HG02970 (cell line): ENCODE measurements at regions not wholly inside any gene's neighbourhood (a gene's known extent, or its start where the extent isn't known, plus 50 kb on each side); places are given as distances from the start of the nearest gene placed in this dataset.

Source experiments
- ATAC-seq: cut with Tn5 transposase; IDR thresholded peaks from one replicate; pipeline ENCODE4 v1.9.1; 2021; ENCODE audit warnings: mild to moderate bottlenecking, moderate library complexity, moderate number of reproducible peaks; ENCODE audit not compliant: unreplicated experiment, low FRiP score

DNA sequence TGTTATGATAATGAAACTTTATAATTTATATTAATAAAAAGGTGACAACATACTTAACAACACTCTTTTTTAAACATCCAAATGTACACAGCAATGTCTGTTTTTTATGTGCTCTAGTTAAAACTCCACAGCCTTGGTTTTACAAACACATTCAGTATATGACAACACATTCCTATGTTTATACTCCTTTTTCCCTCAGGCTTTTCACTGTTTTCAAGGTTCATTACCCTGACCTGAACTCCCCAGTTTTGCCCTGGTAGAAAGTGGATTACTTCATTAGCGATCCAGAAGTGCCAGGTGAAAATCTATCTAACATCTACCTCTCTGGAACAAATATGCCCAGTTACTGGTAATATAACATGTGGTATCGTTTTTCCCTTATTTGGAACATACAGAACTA, 340.2 kb upstream of the DDHD1 start:
- no peak for ATAC-seq

DNA sequence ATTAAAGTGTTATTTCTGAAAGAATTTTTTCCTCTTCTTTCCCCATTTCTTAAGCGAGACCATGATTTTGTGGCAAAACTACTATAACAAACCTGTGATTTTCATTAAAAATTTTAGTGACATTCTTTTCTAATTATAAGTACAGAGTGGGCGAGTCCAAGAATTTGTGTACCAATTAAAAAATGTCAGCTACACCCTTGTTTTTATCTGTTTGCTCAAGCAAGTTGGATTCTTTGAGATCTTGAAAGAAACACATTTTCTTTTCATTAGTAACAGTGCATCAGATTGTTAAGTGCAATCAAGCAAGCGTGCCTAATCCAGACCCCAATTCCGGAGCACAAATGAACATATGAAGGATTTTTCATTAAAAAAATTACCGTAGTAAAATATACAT, 338.8 kb upstream of the DDHD1 start:
- ATAC-seq: no peak

DNA sequence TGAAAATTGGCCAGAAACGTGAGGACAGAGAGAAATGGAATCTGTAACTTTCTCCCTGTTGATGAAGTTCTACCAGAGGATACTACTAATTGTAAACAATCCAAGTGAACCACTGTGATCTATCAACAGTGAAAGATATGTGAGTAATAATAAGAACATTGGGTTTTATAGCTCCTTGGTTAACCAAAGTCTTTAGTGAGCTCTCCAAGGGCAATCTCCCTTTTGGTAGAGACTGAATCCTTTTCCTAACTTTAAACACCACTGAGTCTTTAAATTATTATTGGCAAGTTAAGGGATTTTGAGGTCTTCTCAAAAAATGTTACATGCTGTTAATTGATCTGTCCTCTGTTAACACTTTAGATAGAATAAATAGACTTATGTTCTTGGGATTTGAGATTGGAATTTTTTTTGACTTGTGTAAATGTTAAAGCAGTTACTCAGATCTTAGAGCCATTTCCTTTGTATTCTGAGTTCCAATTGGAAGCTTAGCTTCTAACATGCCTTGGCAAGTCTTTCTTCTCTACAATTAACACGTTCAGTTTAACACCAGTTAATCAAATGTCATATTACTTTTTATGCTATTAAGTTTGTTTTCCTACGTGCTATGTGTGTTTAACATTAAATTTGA, 338.2 kb upstream of the DDHD1 start:
- ATAC-seq: no peak

DNA sequence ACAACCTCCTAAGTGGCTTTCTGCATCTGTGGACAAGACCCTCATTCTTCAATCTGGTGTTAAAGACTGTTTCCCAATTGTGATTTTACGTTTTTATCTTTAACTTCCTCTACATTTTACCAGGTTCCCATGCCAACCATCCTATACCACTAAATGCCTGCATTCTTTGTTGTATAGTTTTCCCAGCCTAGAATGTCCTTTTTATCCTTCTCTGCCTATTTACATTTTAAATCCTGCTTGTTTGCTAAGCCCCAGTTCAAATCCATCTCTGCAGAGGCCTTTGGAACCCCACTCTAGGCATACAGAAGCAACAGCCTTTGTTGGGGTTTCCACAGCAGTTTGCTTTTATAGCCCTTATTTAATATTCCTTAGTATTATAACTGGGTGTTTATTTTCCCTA, 325.1 kb upstream of the DDHD1 start:
- no peak for ATAC-seq

DNA sequence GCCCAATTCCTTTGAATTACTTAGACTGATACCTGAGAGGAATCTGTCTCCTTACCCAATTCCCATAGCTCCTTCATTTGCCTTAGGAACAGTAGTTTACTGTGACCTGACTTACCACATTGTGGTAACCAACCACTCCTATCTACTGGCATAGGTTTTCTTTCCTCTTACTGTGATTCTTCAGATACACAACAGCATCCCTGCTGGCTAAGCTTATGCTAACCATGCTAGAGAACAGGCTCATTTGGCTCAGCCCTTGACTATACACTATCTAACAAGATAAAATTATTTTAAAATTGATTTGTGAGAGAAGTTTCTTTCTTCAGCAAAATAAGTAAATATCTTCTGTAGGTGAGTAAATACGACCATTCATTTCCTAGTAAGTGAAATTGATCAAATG, 320.4 kb upstream of the DDHD1 start:
- no peak for ATAC-seq

DNA sequence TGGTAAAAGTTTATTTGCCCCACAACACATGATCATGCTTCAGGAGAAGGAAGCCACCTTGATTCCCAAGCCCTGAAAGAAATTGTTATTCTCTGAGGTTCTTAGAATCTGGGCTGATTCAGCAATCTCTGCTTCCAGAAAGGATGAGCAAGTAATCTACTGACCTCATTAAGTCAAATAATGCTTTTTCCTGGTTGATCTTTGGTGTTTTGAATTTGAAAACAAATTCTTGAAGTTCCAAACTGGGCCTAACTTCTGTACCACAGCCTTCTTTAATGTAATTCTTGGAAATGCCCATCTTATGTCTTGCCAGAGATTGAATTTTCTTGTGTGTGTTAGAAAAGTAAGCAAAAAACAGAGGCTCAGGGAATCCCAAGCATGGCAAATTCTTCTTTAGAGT, 319.2 kb upstream of the DDHD1 start:
- no peak for ATAC-seq

DNA sequence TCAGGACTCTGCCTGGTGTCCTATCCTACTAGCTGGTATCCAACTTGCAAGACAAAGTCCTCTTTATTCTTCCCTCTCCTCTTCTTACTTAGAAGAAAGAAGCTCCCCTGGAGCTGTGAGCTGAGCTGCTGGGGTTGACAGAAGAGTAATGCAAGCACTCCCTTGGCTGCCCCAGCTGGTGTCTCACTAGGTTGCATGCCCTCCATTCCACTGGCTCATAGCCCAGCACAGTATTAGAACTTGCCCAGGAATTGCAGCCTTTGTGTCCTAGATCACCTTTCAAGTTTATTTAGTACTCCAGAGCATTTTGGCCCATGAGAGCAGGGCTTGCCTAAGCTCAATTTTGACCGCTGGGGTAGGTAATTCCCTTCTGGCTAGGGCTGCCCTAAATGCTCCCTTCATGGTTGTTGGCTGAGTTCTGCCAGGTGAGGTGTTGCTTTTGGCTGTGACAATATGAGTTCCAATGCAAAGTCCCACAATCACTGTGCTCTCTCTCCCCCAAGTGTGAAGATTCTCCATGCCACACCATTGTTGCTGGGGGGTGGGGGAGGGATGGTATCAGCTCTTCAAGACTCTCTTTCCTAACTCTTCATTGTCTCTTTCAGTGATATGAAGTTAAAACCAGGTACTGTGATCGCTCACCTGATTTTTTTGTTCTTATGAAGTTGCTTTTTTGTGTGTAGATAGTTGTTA, 317.4 kb upstream of the DDHD1 start:
- ATAC-seq: no peak

DNA sequence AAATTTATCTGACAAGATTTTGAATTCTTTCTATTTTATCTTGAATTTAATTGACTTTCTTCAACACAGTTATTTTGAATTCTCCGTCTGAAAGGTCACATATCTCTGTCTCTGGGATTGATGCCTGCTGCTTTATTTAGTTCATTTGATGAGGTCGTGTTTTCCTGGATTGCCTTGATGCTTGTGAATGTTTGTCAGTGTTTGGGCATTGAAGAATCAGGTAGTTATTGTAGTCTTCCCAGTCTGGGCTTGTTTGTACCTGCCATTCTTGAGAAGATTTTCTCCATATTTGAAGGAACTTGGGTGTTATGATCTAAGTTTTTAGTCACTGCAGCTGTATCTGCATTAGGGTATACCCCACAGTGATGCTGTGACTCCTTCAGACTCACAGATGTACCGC, 315.8 kb upstream of the DDHD1 start:
- no peak for ATAC-seq

DNA sequence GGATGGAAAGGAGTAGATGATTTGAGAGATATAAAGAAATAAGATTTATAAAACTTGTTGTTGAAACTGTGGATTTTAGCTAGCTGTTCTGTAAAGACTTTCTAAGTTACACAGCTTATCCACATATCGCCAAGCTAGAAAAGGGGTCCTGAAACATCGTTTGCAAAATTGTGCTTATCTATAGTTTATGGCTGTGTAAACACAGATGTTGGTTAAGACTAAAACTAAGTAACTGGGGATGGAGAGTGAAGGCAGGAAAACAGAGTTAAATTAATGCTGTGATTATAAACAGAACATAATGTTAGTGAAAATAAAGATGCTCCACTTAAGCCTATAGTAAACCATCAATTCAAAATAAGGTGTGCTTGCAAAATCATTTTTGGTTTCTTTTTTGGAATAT, 311.3 kb upstream of the DDHD1 start:
- ATAC-seq: no peak

DNA sequence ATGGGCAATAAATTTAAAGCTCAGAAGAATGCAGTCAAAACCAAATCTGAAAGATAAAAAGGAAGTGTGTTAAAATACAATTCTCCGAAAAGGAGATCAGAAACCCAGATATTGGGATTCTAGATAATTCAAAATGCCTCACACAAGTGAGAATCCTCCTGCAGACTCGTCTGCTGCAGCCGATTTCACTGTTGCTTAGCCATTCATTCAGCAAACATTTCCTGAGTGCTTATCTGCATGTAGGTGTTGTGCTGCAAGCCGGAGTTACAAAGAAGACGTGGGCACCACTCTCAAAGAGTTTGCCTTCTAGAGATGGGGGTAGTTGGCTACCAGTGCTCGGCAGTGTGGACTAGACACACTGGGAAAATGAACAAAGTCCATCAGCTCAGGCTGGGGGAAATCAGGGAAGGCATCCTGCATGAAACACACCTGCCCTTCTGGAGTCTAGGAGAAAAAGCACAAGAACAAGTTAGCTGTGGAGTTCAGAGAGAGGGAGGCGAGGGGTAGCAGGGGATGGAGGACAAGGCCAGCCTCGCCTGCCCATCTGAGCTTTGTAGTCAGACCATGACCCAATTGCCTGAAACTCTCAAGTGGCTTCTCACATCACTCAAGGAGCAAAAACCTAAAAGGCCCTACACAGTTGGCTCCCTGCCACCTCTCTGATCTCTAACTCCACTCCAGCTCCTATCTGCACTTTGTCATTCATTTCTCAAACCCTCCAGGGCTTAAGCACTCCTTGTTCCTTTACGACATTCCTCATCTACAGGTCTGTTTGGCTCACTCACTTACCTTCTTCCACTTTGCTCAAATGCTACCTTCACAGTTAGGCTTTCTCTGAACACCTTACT, 310.0 kb upstream of the DDHD1 start:
- no peak for ATAC-seq

DNA sequence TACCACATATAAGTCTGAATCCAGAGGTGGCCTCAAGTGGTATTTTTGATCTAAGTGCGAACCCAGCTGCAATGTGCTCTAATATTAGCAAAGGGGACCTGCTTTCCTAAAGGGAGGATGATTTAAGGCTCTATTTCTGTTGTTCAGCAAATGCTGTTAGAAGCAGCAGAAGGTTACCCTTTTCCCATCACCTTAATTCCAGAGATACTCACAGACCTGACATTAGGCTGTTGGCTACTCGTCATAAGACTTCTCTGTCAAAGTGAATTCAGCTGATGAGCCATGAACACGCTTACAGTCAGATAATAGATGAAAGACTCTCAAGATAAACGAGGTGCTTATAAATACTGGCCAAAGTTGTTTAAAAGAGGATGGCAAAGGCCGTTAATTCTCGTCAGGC, 308.7 kb upstream of the DDHD1 start:
- ATAC-seq: no peak

DNA sequence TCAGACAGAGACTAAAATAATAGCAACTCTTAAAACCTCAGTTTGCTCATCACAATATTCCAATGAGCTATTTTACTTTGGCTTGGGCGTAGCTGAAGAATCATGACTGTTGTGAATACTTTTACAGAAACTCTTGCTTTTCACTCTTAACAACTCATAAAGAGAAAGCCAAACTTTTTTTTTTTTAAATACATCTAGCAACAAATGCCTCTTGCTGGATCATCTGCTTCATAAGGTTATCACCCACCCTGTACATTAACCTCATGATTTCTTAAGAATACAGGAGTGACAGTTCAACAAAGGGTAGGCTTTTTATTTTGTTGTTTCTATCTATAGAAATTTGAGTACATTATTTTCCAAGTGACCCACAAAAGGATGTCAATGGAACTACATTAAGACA, 307.4 kb upstream of the DDHD1 start:
- ATAC-seq: no peak

DNA sequence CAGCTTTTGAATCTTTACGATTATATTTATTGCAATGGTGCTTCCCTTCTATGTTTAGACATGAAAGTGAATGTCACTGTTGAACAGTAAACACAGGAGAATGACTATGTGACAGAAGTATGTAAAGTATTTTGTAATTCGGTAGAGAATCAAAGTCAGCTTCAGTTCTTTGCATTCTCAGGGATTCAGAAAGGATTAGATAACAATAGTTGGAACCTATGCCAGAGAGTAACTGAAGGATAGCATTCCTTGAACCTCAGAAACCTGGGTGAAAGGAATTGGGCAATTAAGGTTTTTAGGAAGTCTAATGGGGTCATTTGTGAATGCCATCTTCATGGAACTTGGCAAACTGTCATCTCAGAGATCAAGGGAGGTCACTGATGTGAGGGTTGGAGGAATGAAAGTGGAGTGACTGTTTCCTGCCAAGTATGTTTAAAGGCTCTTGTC, 305.3 kb upstream of the DDHD1 start:
- no peak for ATAC-seq

DNA sequence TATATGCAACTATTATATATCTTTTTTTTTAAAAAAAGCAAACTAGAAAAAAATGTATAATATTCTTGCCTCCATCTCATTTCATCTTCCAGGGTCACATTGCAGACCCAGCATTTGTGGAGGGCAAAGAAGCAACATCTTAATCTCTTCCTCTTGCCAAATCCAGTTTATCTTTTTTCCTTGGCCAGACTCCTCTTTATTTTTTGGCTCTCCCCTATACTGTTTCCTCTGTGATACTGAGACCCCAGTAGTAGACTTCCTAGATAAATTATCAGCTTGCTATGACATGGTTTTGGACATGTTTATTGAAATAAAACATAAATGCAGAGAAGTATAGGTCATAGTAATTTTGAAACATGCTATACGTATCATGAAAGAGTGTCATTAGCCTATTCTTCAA, 303.8 kb upstream of the DDHD1 start:
- no peak for ATAC-seq

DNA sequence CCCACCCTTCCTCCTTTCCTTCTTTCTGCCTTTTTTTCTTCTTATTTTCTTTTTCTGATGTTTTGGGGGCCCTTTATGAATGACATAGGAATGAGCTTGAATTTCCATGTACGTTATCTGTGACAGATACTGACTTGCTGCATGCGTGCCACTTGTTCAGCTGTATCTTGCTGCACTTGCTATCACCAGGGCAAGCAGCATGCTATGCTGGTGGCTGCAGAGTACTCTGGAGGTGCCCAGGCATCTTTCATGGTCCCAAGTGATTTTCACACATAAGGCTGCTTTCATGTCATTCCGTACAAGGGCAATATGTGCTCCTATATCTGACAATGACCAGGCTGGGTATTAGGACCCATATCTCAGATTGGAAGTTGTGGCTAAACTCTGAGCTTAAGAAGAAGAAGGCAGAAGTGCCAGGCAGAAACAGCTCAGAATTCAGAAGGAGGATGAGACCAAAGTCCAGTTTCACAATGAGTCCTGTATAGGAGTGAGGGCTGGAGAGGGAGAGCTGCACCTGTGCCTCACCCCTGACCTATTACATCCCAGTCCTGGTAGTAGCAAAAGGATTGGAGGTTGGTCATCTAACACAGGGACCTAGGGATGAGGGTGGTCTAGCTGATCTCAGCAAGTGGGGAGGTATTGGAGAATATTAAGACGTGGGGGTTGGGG, 299.0 kb upstream of the DDHD1 start:
- ATAC-seq: no peak

DNA sequence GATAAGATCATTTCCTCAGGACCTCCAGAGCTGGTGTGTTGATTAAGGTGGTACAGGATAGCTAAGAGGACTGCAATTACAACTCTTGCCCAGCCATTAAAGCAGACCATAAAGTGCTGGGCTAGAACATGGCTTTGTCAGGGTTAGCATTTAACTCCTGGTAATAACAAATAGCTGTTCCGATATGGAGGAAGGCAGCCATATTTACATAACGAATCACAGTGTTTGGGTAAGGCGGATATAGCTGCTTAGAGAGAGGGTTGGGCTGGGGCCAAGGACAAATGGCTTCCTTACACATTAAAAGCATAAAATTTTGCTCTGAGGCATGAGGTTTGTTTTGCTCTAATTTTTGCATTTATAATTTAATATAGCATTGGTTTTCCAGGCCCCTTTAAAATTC, 297.7 kb upstream of the DDHD1 start:
- no peak for ATAC-seq

DNA sequence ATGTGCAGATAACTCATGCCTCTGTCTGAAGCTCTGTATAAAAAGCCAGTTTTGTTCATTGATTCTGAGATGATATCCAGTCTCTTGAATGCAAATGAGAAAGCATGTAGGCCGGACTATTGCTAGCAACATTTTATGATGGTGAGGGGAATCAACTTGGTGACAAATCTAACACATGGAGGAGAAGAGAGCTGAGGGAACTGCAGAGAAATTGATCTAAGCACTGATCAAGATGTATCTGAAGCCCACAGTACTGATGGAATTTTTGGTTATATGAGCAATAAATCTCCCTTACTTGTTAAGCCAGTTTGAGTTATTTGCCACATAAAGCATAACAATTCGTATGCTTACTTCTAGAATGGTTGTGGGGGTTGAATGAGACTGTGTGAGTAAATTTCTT, 295.6 kb upstream of the DDHD1 start:
- ATAC-seq: no peak

DNA sequence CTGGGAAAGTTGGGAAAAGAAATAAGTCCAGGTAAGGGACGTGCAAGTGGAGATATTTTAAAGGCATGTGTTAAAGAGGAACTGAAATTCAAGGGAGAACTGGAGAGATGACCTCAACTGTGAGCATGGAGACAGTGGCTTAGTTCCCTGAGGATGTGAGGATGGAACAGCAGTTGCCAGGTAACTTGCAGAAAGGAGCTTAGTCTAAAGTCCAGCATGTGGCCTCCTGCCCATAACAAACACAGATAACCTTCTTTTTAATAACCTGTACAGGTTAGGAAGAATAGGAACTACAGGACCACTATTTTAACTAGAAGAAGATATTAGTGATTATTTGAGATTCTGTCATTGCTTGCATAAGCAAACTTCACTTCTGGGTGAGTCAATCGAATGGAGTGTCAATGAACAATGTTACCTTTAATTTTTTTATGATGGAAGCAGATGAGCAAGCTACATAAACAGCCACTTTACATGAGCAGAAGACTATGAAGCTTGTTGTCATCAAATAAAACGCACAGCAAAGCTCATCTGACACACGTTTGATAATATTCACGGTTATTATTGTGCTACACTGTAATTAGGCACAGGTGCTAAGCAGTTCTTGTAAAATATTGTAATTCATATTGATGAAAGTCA, 291.7 kb upstream of the DDHD1 start:
- ATAC-seq: no peak

DNA sequence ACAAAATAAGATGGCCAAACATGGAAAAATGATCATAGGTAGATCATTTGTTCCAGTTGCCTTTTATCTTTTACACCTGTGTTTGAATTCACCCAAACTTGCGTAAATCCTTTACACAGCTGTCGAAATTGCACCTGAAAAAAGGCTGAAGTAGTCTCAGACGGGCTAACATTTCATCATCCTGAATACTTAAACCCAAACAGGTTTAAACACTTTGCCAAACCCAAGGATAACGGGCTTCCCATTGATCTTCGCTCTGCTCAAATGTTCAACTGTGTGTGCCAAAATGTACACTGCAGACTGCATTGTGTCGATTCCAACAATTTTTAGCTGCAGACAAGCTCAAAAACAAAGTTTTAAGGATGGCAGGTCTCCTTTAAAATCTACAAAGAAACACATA, 288.7 kb upstream of the DDHD1 start:
- ATAC-seq: no peak

DNA sequence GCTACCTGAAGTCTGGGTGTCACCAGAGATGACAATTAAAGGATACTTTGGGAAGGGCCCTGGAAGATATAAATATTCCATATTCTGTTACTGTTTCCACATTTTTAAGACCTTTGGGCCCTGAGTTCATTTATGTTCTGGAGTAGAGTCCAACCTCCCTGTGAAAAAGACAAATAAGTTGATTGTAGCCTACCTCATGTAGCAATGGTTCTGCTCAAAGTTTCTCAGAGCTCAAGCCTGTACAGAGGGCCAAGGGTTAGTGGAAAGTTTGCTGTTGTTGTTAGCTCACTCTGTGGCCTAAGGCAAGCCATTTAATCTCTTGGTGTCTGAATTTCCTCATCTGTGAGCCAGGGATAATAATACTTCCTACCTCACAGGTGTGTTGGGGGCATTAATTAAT, 284.7 kb upstream of the DDHD1 start:
- ATAC-seq: no peak

DNA sequence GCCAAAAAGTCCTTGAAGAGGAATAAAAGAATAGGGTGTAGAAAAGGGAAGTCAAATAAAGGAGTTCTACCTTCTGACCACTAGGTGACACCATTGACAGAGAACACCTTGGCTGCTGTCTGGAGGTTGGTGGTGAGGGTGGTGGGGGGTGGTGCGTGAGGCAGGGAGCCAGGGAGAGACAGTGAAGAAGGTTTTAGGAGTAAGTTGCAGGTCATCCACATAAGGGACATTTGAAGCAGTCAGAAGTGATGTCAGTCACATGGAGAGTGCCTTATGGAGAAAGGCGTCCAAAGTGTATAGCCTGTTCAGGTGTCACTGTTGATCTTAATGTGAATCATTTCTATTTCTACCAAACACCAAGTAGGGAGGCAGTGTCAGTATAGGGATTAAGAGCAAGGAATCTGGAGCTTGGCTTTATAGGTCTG, 279.3 kb upstream of the DDHD1 start:
- no peak for ATAC-seq
